ENCODE measurements at regions not wholly inside any gene's neighbourhood (a gene's known extent, or its start where the extent isn't known, plus 50 kb on each side); places are given as distances from the start of the nearest gene placed in this dataset.
"Not testable (repeated sequence)": the region's sequence is repeated elsewhere in the genome, so short reads cannot be mapped to it uniquely, and the experiment has no call there.

DNA sequence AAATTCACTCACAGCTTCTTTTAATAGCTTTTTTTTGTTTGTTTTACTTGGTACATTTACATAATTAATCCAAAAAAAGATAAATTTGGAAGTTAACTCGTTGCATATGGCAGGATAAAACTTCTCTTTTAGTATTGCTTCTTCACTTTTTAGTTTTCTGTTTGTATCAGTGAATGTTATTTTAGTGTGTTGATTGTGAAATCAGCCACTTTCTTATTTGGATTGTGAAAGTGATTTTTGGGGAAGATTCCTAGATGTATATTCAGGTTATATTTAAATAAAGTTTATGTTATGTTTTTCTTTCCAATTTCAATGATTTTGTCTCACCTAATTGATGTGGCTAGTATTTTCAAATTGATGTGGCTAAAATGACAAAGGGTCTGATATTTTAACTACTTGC is 693.9 kb upstream of the MGAT4C start:
- no peaks in the 10 kb centered on the region for H3K36me3 ChIP-seq (ENCODE audit: insufficient read depth)
- no peaks in the 10 kb centered on the region for H4K20me1 ChIP-seq (ENCODE audit: insufficient read depth)
- H3K79me2 ChIP-seq (ENCODE audit: insufficient read depth, low read depth), result no peaks in the 10 kb centered on the region
- H3K9ac ChIP-seq, result no peak overlapping the region
- H3K27ac ChIP-seq, result no peak overlapping the region
- H3K4me3 ChIP-seq (IDR thresholded peaks at IDR 0.05; ENCODE audit: insufficient read depth, low read depth, low read length), result no peak overlapping the region
- TF ChIP-seq, protein P1, sequence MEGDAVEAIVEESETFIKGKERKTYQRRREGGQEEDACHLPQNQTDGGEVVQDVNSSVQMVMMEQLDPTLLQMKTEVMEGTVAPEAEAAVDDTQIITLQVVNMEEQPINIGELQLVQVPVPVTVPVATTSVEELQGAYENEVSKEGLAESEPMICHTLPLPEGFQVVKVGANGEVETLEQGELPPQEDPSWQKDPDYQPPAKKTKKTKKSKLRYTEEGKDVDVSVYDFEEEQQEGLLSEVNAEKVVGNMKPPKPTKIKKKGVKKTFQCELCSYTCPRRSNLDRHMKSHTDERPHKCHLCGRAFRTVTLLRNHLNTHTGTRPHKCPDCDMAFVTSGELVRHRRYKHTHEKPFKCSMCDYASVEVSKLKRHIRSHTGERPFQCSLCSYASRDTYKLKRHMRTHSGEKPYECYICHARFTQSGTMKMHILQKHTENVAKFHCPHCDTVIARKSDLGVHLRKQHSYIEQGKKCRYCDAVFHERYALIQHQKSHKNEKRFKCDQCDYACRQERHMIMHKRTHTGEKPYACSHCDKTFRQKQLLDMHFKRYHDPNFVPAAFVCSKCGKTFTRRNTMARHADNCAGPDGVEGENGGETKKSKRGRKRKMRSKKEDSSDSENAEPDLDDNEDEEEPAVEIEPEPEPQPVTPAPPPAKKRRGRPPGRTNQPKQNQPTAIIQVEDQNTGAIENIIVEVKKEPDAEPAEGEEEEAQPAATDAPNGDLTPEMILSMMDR (conservative IDR thresholded peaks at IDR 0.05; ENCODE audit: low read depth, low read length), result no peak
- no peak overlapping the region for H2AFZ ChIP-seq (ENCODE audit: low read depth)
- no peaks in the 10 kb centered on the region for H3K27me3 ChIP-seq (ENCODE audit: insufficient read depth, low read depth)
- no peak overlapping the region for H3K4me2 ChIP-seq
- H3K4me1 ChIP-seq (ENCODE audit: low read depth, poor library complexity, severe bottlenecking), result no peaks in the 10 kb centered on the region

DNA sequence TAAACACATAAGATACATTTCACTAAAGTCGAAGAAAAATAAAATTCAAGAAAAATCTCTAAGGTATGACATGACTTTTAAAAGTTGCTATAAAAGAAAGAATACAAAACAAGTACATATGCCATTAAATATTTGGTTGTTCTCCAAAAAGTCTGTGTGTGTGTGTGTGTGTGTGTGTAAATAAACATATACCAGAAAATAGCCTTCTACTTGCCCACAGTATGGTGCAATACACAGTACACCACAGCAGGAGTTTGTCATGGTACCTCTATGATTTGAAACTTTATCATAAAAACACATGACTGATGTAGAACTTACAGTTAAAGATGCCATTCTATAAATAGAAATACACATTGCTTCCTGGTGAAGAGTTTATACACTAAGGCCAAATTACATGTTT is 692.7 kb upstream of the MGAT4C start:
- Histone ChIP-seq H3K4me3 (IDR thresholded peaks at IDR 0.05; ENCODE audit: insufficient read depth, low read depth, low read length) (no peak overlapping the region), H3K27me3 (ENCODE audit: insufficient read depth, low read depth) (no peaks in the 10 kb centered on the region), H3K27ac (no peak overlapping the region), H3K36me3 (ENCODE audit: insufficient read depth) (no peaks in the 10 kb centered on the region), H3K79me2 (ENCODE audit: insufficient read depth, low read depth) (no peaks in the 10 kb centered on the region), H4K20me1 (ENCODE audit: insufficient read depth) (no peaks in the 10 kb centered on the region), H3K4me1 (ENCODE audit: low read depth, poor library complexity, severe bottlenecking) (no peaks in the 10 kb centered on the region), H2AFZ (ENCODE audit: low read depth) (no peak overlapping the region), H3K9ac (no peak overlapping the region), H3K4me2 (no peak overlapping the region)
- TF ChIP-seq, protein P1 (conservative IDR thresholded peaks at IDR 0.05; ENCODE audit: low read depth, low read length), result no peak

DNA sequence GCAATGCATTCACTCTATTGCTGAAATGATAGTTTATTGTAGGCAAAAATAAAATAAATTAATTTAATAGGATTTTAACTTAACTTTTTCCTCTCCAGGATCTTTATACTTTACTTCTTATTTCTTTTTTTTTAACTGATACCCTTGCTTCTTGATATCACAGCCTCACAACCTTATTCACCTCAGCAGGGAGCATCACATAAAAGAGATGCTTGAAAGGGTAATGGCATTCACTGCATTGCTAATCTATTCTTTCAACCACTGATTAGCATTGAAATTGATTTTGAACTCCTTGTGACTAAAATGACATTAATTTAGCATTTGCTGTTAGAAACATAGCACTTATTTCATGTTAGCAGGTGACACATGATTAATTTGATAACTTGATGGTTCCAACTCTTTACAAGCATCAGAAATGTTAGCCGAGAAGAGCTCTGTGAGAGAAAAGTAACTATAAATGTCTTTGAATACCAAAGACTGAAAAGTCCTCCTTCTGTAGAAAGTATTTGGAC is 689.5 kb upstream of the MGAT4C start:
- no peaks in the 10 kb centered on the region for H3K79me2 ChIP-seq (ENCODE audit: insufficient read depth, low read depth)
- H3K4me2 ChIP-seq, result no peak overlapping the region
- H3K27me3 ChIP-seq (ENCODE audit: insufficient read depth, low read depth), result no peaks in the 10 kb centered on the region
- no peaks in the 10 kb centered on the region for H3K36me3 ChIP-seq (ENCODE audit: insufficient read depth)
- TF ChIP-seq, protein P1 (conservative IDR thresholded peaks at IDR 0.05; ENCODE audit: low read depth, low read length), result no peak
- no peak overlapping the region for H3K4me3 ChIP-seq (IDR thresholded peaks at IDR 0.05; ENCODE audit: insufficient read depth, low read depth, low read length)
- no peak overlapping the region for H3K9ac ChIP-seq
- no peak overlapping the region for H3K27ac ChIP-seq
- H4K20me1 ChIP-seq (ENCODE audit: insufficient read depth), result no peaks in the 10 kb centered on the region
- no peaks in the 10 kb centered on the region for H3K4me1 ChIP-seq (ENCODE audit: low read depth, poor library complexity, severe bottlenecking)
- H2AFZ ChIP-seq (ENCODE audit: low read depth), result no peak overlapping the region

DNA sequence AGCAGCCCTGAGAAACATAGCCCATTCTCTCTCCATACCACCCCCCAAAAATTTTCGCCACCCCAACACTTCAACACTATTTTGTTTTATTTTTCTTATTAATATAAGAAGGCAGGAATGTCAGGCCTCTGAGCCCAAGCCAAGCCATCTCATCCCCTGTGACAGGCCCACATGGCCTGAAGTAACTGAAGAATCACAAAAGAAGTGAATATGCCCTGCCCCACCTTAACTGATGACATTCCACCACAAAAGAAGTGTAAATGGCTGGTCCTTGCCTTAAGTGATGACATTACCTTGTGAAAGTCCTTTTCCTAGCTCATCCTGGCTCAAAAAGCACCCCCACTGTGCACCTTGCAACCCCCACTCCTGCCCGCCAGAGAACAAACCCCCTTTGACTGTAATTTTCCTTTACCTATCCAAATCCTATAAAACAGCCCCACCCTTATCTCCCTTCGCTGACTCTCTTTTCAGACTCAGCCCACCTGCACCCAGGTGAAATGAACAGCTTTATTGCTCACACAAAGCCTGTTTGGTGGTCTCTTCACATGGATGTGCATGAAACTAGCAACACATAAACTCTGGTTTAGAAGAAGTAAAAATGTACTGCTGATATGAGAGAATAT is 688.1 kb upstream of the MGAT4C start:
- not testable (repeated sequence) for H3K4me1 ChIP-seq (ENCODE audit: low read depth, poor library complexity, severe bottlenecking); H3K79me2 ChIP-seq (ENCODE audit: insufficient read depth, low read depth); H3K4me3 ChIP-seq (IDR thresholded peaks at IDR 0.05; ENCODE audit: insufficient read depth, low read depth, low read length); H2AFZ ChIP-seq (ENCODE audit: low read depth); H3K4me2 ChIP-seq; H3K36me3 ChIP-seq (ENCODE audit: insufficient read depth); H4K20me1 ChIP-seq (ENCODE audit: insufficient read depth); H3K9ac ChIP-seq; H3K27me3 ChIP-seq (ENCODE audit: insufficient read depth, low read depth); H3K27ac ChIP-seq

DNA sequence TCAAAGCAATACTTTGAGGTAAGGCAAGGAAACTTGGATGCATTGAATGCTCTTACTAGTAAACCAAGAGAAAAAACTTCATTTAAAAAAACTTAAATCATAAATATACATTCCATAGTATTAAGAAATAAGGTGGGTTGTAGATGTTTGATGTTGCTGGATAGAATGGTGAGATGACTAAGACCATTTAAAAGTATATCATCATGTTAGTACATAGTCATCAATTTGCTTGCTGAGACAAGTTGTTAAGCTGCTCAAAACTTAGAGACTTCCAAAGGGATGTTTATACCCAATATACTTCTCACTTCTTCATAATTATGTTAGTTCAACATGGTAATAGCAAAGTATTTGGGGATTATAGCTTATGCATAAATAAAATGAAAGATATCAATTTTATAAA is 675.5 kb upstream of the MGAT4C start:
- Histone ChIP-seq H2AFZ (ENCODE audit: low read depth) (no peak overlapping the region), H3K9ac (no peak overlapping the region), H3K27me3 (ENCODE audit: insufficient read depth, low read depth) (no peaks in the 10 kb centered on the region), H3K79me2 (ENCODE audit: insufficient read depth, low read depth) (no peaks in the 10 kb centered on the region), H3K4me1 (ENCODE audit: low read depth, poor library complexity, severe bottlenecking) (no peaks in the 10 kb centered on the region), H4K20me1 (ENCODE audit: insufficient read depth) (no peaks in the 10 kb centered on the region), H3K4me3 (IDR thresholded peaks at IDR 0.05; ENCODE audit: insufficient read depth, low read depth, low read length) (no peak overlapping the region), H3K27ac (no peak overlapping the region), H3K4me2 (no peak overlapping the region), H3K36me3 (ENCODE audit: insufficient read depth) (no peaks in the 10 kb centered on the region)
- TF ChIP-seq, protein P1 (conservative IDR thresholded peaks at IDR 0.05; ENCODE audit: low read depth, low read length), result no peak

Data from KMS-11 (cell line).